HepG2 (cell line): ENCODE measurements at regions not wholly inside any gene's neighbourhood (a gene's known extent, or its start where the extent isn't known, plus 50 kb on each side); places are given as distances from the start of the nearest gene placed in this dataset.

Experiments
- EED ChIP-seq: sonication (generic); formaldehyde crosslinking; IDR thresholded peaks from 2 replicates; pipeline ENCODE4 v1.5.0; 2020; ENCODE audit warnings: mild to moderate bottlenecking, missing genetic modification reagents
- KLF12 ChIP-seq: sonication (generic); formaldehyde crosslinking; IDR thresholded peaks from 2 replicates; pipeline ENCODE4 v1.4.0; 2020; ENCODE audit warnings: missing genetic modification reagents, borderline replicate concordance
- MAZ ChIP-seq, 2 experiments: sonication (generic) in 1 of 2; formaldehyde crosslinking in 1 of 2; IDR thresholded peaks; 2 replicates each; pipeline versions ENCODE4 v1.5.0 to v1.6.1; 2012 to 2020; ENCODE audit warnings: low read depth in 2 of 2, mild to moderate bottlenecking in 2 of 2, borderline replicate concordance in 1 of 2, improper control_type of control experiment in 1 of 2, low read length in 1 of 2, missing genetic modification reagents in 1 of 2, moderate library complexity in 1 of 2
- MED13 ChIP-seq: sonication (generic); formaldehyde crosslinking; IDR thresholded peaks from 2 replicates; pipeline ENCODE4 v1.5.0; 2020; ENCODE audit warnings: missing genetic modification reagents
- MYC ChIP-seq: sonication (generic); formaldehyde crosslinking; IDR thresholded peaks from 2 replicates; pipeline ENCODE4 v1.9.0; 2021; ENCODE audit warnings: missing genetic modification reagents, borderline replicate concordance
- POLR2AphosphoS2 ChIP-seq: IDR thresholded peaks from 2 replicates; pipeline ENCODE4 v1.6.1; 2011; ENCODE audit warnings: low read depth, low read length, improper control_type of control experiment
- RNF2 ChIP-seq: fragments of 450-650 bp; conservative IDR thresholded peaks from 2 replicates; pipeline ENCODE4 v1.6.1; 2016; ENCODE audit warnings: low read depth
- SATB2 ChIP-seq: sonication (generic); formaldehyde crosslinking; IDR thresholded peaks from 2 replicates; pipeline ENCODE4 v1.5.0; 2020; ENCODE audit warnings: missing genetic modification reagents
- SNAI1 ChIP-seq: sonication (generic); formaldehyde crosslinking; IDR thresholded peaks from 2 replicates; pipeline ENCODE4 v1.5.0; 2020; ENCODE audit warnings: mild to moderate bottlenecking, missing genetic modification reagents, borderline replicate concordance
- TBX3 ChIP-seq: fragments of 450-650 bp; IDR thresholded peaks from 2 replicates; pipeline ENCODE4 v1.6.1; 2017; ENCODE audit warnings: antibody characterized with exemption, mild to moderate bottlenecking, inconsistent platforms, borderline replicate concordance
- ZBTB7B ChIP-seq: sonication (generic); formaldehyde crosslinking; IDR thresholded peaks from 2 replicates; pipeline ENCODE4 v1.4.0; 2020; ENCODE audit warnings: missing genetic modification reagents
- ZFP1 ChIP-seq: IDR thresholded peaks from 2 replicates; pipeline ENCODE4 v1.6.1; 2016
- ZFP36L2 ChIP-seq: sonication (generic); formaldehyde crosslinking; IDR thresholded peaks from 2 replicates; pipeline ENCODE4 v1.4.0; 2020; ENCODE audit warnings: missing genetic modification reagents
- ZNF329 ChIP-seq: sonication (generic); formaldehyde crosslinking; IDR thresholded peaks from 2 replicates; pipeline ENCODE4 v1.9.0; 2021; ENCODE audit warnings: low read depth, mild to moderate bottlenecking, missing genetic modification reagents
- ZNF382 ChIP-seq: sonication (generic); formaldehyde crosslinking; IDR thresholded peaks from 2 replicates; pipeline ENCODE4 v1.5.0; 2020; ENCODE audit warnings: missing genetic modification reagents, mild to moderate bottlenecking, borderline replicate concordance
- ZNF543 ChIP-seq: sonication (generic); formaldehyde crosslinking; IDR thresholded peaks from 2 replicates; pipeline ENCODE4 v1.4.0; 2020; ENCODE audit warnings: mild to moderate bottlenecking, missing genetic modification reagents
- ZNF552 ChIP-seq: sonication (generic); formaldehyde crosslinking; IDR thresholded peaks from 2 replicates; pipeline ENCODE4 v1.9.0; 2022; ENCODE audit warnings: missing genetic modification reagents, mild to moderate bottlenecking, borderline replicate concordance
- ZNF558 ChIP-seq: sonication (generic); formaldehyde crosslinking; IDR thresholded peaks from 2 replicates; pipeline ENCODE4 v1.9.0; 2022; ENCODE audit warnings: mild to moderate bottlenecking, missing genetic modification reagents, borderline replicate concordance
- ZNF703 ChIP-seq: sonication (generic); formaldehyde crosslinking; IDR thresholded peaks from 2 replicates; pipeline ENCODE4 v1.5.1; 2020; ENCODE audit warnings: missing genetic modification reagents, mild to moderate bottlenecking, moderate library complexity, borderline replicate concordance
- ZNF709 ChIP-seq: sonication (generic); formaldehyde crosslinking; IDR thresholded peaks from 2 replicates; pipeline ENCODE4 v1.5.0; 2020; ENCODE audit warnings: mild to moderate bottlenecking, missing genetic modification reagents
- ZNF724P ChIP-seq: sonication (generic); formaldehyde crosslinking; IDR thresholded peaks from 2 replicates; pipeline ENCODE4 v1.8.0; 2022; ENCODE audit warnings: missing genetic modification reagents, borderline replicate concordance
- TF ChIP-seq, protein P1 (sequence below): sonication (generic); formaldehyde crosslinking; IDR thresholded peaks from 2 replicates; pipeline ENCODE4 v1.5.0; 2020; ENCODE audit warnings: mild to moderate bottlenecking, missing genetic modification reagents, borderline replicate concordance
- TF ChIP-seq, protein P2 (sequence below): sonication (generic); formaldehyde crosslinking; IDR thresholded peaks from 2 replicates; pipeline ENCODE4 v1.5.0; 2020; ENCODE audit warnings: mild to moderate bottlenecking, missing genetic modification reagents

GRCh38 chr6:1055015-1055921, 256.6 kb upstream of the FOXQ1 start (continued):
- TF ChIP-seq, protein P1, sequence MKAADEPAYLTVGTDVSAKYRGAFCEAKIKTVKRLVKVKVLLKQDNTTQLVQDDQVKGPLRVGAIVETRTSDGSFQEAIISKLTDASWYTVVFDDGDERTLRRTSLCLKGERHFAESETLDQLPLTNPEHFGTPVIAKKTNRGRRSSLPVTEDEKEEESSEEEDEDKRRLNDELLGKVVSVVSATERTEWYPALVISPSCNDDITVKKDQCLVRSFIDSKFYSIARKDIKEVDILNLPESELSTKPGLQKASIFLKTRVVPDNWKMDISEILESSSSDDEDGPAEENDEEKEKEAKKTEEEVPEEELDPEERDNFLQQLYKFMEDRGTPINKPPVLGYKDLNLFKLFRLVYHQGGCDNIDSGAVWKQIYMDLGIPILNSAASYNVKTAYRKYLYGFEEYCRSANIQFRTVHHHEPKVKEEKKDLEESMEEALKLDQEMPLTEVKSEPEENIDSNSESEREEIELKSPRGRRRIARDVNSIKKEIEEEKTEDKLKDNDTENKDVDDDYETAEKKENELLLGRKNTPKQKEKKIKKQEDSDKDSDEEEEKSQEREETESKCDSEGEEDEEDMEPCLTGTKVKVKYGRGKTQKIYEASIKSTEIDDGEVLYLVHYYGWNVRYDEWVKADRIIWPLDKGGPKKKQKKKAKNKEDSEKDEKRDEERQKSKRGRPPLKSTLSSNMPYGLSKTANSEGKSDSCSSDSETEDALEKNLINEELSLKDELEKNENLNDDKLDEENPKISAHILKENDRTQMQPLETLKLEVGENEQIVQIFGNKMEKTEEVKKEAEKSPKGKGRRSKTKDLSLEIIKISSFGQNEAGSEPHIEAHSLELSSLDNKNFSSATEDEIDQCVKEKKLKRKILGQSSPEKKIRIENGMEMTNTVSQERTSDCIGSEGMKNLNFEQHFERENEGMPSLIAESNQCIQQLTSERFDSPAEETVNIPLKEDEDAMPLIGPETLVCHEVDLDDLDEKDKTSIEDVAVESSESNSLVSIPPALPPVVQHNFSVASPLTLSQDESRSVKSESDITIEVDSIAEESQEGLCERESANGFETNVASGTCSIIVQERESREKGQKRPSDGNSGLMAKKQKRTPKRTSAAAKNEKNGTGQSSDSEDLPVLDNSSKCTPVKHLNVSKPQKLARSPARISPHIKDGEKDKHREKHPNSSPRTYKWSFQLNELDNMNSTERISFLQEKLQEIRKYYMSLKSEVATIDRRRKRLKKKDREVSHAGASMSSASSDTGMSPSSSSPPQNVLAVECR (CRISPR knock-in tag): peak; percentile 61; the same call in 1 of the 2 replicates
- TF ChIP-seq ZNF329 (CRISPR knock-in tag) (no peak), ZBTB7B (CRISPR knock-in tag) (peak; percentile 95), EED (CRISPR knock-in tag) (no peak), SATB2 (CRISPR knock-in tag) (no peak), ZNF382 (CRISPR knock-in tag) (no peak), ZNF552 (CRISPR knock-in tag) (peak; percentile 41; the same call in 1 of the 2 replicates), KLF12 (CRISPR knock-in tag) (peak; percentile 63; the same call in 1 of the 2 replicates), MED13 (CRISPR knock-in tag) (peak; percentile 99), ZNF558 (CRISPR knock-in tag) (peak; percentile 38; the same call in 1 of the 2 replicates), POLR2AphosphoS2 (no peak), TBX3 (peak; percentile 99), ZNF703 (CRISPR knock-in tag) (peak; percentile 93), ZNF724P (peak; percentile 60; the same call in 1 of the 2 replicates), ZNF543 (CRISPR knock-in tag) (peak; percentile 53; the same call in 1 of the 2 replicates), RNF2 (no peak), SNAI1 (CRISPR knock-in tag) (peak; percentile 83; the same call in 1 of the 2 replicates), MYC (CRISPR knock-in tag) (peak; percentile 62; the same call in 1 of the 2 replicates), MAZ (IDR thresholded peaks at IDR 0.05; ENCODE audit: borderline replicate concordance, low read depth, low read length) (no peak), MAZ (CRISPR knock-in tag; IDR thresholded peaks at IDR 0.05; ENCODE audit: low read depth) (peak; percentile 60; the same call in 1 of the 2 replicates), ZNF709 (CRISPR knock-in tag) (no peak), ZFP36L2 (CRISPR knock-in tag) (no peak), ZFP1 (CRISPR knock-in tag) (peak; percentile 91)
- TF ChIP-seq, protein P2, sequence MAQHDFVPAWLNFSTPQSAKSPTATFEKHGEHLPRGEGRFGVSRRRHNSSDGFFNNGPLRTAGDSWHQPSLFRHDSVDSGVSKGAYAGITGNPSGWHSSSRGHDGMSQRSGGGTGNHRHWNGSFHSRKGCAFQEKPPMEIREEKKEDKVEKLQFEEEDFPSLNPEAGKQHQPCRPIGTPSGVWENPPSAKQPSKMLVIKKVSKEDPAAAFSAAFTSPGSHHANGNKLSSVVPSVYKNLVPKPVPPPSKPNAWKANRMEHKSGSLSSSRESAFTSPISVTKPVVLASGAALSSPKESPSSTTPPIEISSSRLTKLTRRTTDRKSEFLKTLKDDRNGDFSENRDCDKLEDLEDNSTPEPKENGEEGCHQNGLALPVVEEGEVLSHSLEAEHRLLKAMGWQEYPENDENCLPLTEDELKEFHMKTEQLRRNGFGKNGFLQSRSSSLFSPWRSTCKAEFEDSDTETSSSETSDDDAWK: no peak
